B cell (primary cell): ENCODE measurements at regions not wholly inside any gene's neighbourhood (a gene's known extent, or its start where the extent isn't known, plus 50 kb on each side); places are given as distances from the start of the nearest gene placed in this dataset.

Experiments
- CTCF ChIP-seq: fragments of 200-600 bp; IDR thresholded peaks from one replicate; pipeline ENCODE4 v1.8.0; 2022; ENCODE audit warnings: antibody characterized with exemption, mild to moderate bottlenecking
- EZH2 ChIP-seq: IDR thresholded peaks from 2 replicates; pipeline ENCODE4 v1.6.1; 2012; ENCODE audit warnings: borderline replicate concordance, low read depth, mild to moderate bottlenecking, moderate library complexity, low read length; ENCODE audit not compliant: insufficient read depth, poor library complexity, severe bottlenecking

- TF ChIP-seq CTCF (no peak), EZH2 (no peak)
Measured at GRCh38 chrX:112941209-112941837, 100.7 kb upstream of the AMOT start.
